Jurkat, Clone E6-1 (cell line): ENCODE measurements at regions not wholly inside any gene's neighbourhood (a gene's known extent, or its start where the extent isn't known, plus 50 kb on each side); places are given as distances from the start of the nearest gene placed in this dataset.

Experiments used
- DNase-seq: peaks from one replicate; pipeline ENCODE4 v3.0.0-alpha.2; 2011; ENCODE audit warnings: low read depth, low spot score
- H3K4me3 ChIP-seq: 2 replicates; pipeline ENCODE4 v1.5.1; 2011; ENCODE audit warnings: mild to moderate bottlenecking, low read length, control low read depth, moderate library complexity

- peak overlapping the region; percentile 38 for H3K4me3 ChIP-seq
- peak; percentile 38 for DNase-seq
Observed at GRCh38 chr7:35537067-35538023, 157.6 kb downstream of the HERPUD2 start.

- H3K4me3 ChIP-seq: no peak overlapping the region
- DNase-seq: no peak
Observed at GRCh38 chr7:35536396-35536826, 158.5 kb downstream of the HERPUD2 start.

- DNase-seq: no peak
- H3K4me3 ChIP-seq: no peak overlapping the region
Observed at GRCh38 chr7:35533902-35534301, 161.0 kb downstream of the HERPUD2 start.

GRCh38 chr7:35530124-35531109 is 164.5 kb downstream of the HERPUD2 start:
- DNase-seq: no peak
- H3K4me3 ChIP-seq: no peak overlapping the region

- no peak overlapping the region for H3K4me3 ChIP-seq
- no peak for DNase-seq
Observed at GRCh38 chr7:35529713-35530112, 165.2 kb downstream of the HERPUD2 start.

- no peak for DNase-seq
- H3K4me3 ChIP-seq: no peak overlapping the region
Observed at GRCh38 chr7:35528381-35528977, 166.5 kb downstream of the HERPUD2 start.

- no peak for DNase-seq
- H3K4me3 ChIP-seq: no peak overlapping the region
Observed at GRCh38 chr7:35526645-35527044, 168.3 kb downstream of the HERPUD2 start.

- DNase-seq: no peak
- H3K4me3 ChIP-seq: no peak overlapping the region
Observed at GRCh38 chr7:35524112-35524804, 170.7 kb downstream of the HERPUD2 start.

GRCh38 chr7:35523292-35523691 is 171.6 kb downstream of the HERPUD2 start:
- no peak for DNase-seq
- H3K4me3 ChIP-seq: no peak overlapping the region

GRCh38 chr7:35522697-35523096 is 172.2 kb downstream of the HERPUD2 start:
- DNase-seq: no peak

GRCh38 chr7:35521941-35522340 is 173.0 kb downstream of the HERPUD2 start:
- H3K4me3 ChIP-seq: no peak overlapping the region
- no peak for DNase-seq

More at GRCh38 chr7:35522697-35523096, 172.2 kb downstream of the HERPUD2 start:
- H3K4me3 ChIP-seq: no peak overlapping the region

- no peak for DNase-seq
- H3K4me3 ChIP-seq: no peak overlapping the region
Observed at GRCh38 chr7:35520810-35521625, 173.9 kb downstream of the HERPUD2 start.

- no peak overlapping the region for H3K4me3 ChIP-seq
- peak; percentile 67 for DNase-seq
Observed at GRCh38 chr7:35519971-35520809, 174.7 kb downstream of the HERPUD2 start.

- no peak overlapping the region for H3K4me3 ChIP-seq
- DNase-seq: no peak
Observed at GRCh38 chr7:35518767-35519166, 176.2 kb downstream of the HERPUD2 start.

- no peak for DNase-seq
Observed at GRCh38 chr7:35516498-35516897, 178.4 kb downstream of the HERPUD2 start.

GRCh38 chr7:35513828-35514227 is 181.1 kb downstream of the HERPUD2 start:
- H3K4me3 ChIP-seq: no peak overlapping the region
- DNase-seq: no peak

More at GRCh38 chr7:35516498-35516897, 178.4 kb downstream of the HERPUD2 start:
- no peak overlapping the region for H3K4me3 ChIP-seq

- H3K4me3 ChIP-seq: no peak overlapping the region
- DNase-seq: no peak
Observed at GRCh38 chr7:35513195-35513594, 181.7 kb downstream of the HERPUD2 start.
